ENCODE measurements at regions not wholly inside any gene's neighbourhood (a gene's known extent, or its start where the extent isn't known, plus 50 kb on each side); places are given as distances from the start of the nearest gene placed in this dataset.

DNA sequence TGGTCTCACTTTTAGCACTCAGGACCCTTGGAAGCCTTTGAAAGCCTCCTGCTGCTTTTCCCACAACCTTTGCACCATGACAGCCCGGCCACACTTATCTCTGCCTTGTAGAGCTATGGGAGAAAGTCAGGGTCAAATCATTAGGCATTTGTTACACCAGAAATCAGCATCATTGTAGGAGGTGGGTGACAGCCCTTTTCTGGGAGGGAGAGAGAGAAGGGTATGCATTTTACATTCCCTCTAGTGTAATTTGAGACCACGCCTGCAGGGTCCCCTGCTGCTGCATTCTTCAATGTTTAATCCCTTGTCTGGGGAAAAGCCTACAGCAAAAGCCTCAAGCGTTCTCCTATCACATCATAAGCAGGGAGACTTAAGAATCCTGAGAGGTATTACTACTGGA lies 766.8 kb upstream of the FAM98A start:
- H3K27ac ChIP-seq (ENCODE audit: low read depth, low read length, poor library complexity, severe bottlenecking) = no peak overlapping the region
- no peak for DNase-seq (ENCODE audit: low spot score)
- intact Hi-C loops (cut with micrococcal nuclease; ENCODE audit: unreplicated experiment) = no loop called here
- H3K4me3 ChIP-seq (ENCODE audit: low read depth, low read length, poor library complexity, severe bottlenecking) = no peak overlapping the region
- ChIA-PET CTCF (ENCODE audit: unreplicated experiment) (no interaction called here), POLR2A (no interaction called here)
- no peaks in the 10 kb centered on the region for H3K79me2 ChIP-seq (ENCODE audit: insufficient read depth, low read depth, low read length)
- no peaks in the 10 kb centered on the region for H3K9me2 ChIP-seq (ENCODE audit: insufficient read depth, low read length)
- no peaks in the 10 kb centered on the region for H3K4me1 ChIP-seq (ENCODE audit: insufficient read depth, low read length, poor library complexity, severe bottlenecking)
- H3K4me2 ChIP-seq (ENCODE audit: low read length) = no peak overlapping the region
- no peaks in the 10 kb centered on the region for H4K20me1 ChIP-seq (ENCODE audit: insufficient read depth, low read length)
- H3K9me3 ChIP-seq (ENCODE audit: low read length) = no peaks in the 10 kb centered on the region
- no peak for TF ChIP-seq EZH2phosphoT487 (IDR thresholded peaks at IDR 0.05; ENCODE audit: borderline replicate concordance, low read depth, low read length)
- TF ChIP-seq, protein P1, sequence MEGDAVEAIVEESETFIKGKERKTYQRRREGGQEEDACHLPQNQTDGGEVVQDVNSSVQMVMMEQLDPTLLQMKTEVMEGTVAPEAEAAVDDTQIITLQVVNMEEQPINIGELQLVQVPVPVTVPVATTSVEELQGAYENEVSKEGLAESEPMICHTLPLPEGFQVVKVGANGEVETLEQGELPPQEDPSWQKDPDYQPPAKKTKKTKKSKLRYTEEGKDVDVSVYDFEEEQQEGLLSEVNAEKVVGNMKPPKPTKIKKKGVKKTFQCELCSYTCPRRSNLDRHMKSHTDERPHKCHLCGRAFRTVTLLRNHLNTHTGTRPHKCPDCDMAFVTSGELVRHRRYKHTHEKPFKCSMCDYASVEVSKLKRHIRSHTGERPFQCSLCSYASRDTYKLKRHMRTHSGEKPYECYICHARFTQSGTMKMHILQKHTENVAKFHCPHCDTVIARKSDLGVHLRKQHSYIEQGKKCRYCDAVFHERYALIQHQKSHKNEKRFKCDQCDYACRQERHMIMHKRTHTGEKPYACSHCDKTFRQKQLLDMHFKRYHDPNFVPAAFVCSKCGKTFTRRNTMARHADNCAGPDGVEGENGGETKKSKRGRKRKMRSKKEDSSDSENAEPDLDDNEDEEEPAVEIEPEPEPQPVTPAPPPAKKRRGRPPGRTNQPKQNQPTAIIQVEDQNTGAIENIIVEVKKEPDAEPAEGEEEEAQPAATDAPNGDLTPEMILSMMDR (conservative IDR thresholded peaks at IDR 0.05; ENCODE audit: low read length) = no peak
- H3K36me3 ChIP-seq (ENCODE audit: insufficient read depth, low read length) = no peaks in the 10 kb centered on the region
- H2AFZ ChIP-seq (ENCODE audit: low read length) = no peak overlapping the region
- no TSS peak for BruUV-seq (replicated peaks)

DNA sequence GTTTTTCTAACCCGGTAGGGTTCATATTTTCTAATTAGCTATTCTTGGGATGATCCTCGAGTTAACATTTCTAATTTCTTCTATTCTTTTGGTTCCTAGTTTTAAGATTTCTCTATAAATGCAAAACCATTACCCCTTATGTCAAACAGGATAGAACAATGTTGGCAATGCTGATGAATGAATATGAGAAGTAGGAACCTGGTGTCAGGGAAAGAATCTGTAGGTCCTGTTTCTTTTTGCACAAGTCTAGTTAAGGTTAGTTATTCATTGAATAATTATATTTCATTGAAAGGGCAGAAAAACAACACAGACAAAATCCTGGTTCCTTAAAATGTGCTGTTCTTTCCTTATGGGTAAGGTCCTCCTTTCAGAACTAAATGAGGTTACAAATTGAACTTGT lies 766.4 kb upstream of the FAM98A start:
- no peak overlapping the region for H3K4me3 ChIP-seq (ENCODE audit: low read depth, low read length, poor library complexity, severe bottlenecking)
- BruUV-seq (replicated peaks) = no TSS peak
- CTCF ChIA-PET (ENCODE audit: unreplicated experiment) = no interaction called here
- no peaks in the 10 kb centered on the region for H3K4me1 ChIP-seq (ENCODE audit: insufficient read depth, low read length, poor library complexity, severe bottlenecking)
- no peaks in the 10 kb centered on the region for H3K9me2 ChIP-seq (ENCODE audit: insufficient read depth, low read length)
- no peak for TF ChIP-seq EZH2phosphoT487 (IDR thresholded peaks at IDR 0.05; ENCODE audit: borderline replicate concordance, low read depth, low read length)
- TF ChIP-seq, protein P1 (conservative IDR thresholded peaks at IDR 0.05; ENCODE audit: low read length) = no peak
- H3K79me2 ChIP-seq (ENCODE audit: insufficient read depth, low read depth, low read length) = no peaks in the 10 kb centered on the region
- intact Hi-C loops (cut with micrococcal nuclease; ENCODE audit: unreplicated experiment) = no loop called here
- no peak overlapping the region for H2AFZ ChIP-seq (ENCODE audit: low read length)
- H3K36me3 ChIP-seq (ENCODE audit: insufficient read depth, low read length) = no peaks in the 10 kb centered on the region
- H4K20me1 ChIP-seq (ENCODE audit: insufficient read depth, low read length) = no peaks in the 10 kb centered on the region
- POLR2A ChIA-PET = no interaction called here
- H3K4me2 ChIP-seq (ENCODE audit: low read length) = no peak overlapping the region
- H3K9me3 ChIP-seq (ENCODE audit: low read length) = no peaks in the 10 kb centered on the region
- H3K27ac ChIP-seq (ENCODE audit: low read depth, low read length, poor library complexity, severe bottlenecking) = no peak overlapping the region
- no peak for DNase-seq (ENCODE audit: low spot score)

DNA sequence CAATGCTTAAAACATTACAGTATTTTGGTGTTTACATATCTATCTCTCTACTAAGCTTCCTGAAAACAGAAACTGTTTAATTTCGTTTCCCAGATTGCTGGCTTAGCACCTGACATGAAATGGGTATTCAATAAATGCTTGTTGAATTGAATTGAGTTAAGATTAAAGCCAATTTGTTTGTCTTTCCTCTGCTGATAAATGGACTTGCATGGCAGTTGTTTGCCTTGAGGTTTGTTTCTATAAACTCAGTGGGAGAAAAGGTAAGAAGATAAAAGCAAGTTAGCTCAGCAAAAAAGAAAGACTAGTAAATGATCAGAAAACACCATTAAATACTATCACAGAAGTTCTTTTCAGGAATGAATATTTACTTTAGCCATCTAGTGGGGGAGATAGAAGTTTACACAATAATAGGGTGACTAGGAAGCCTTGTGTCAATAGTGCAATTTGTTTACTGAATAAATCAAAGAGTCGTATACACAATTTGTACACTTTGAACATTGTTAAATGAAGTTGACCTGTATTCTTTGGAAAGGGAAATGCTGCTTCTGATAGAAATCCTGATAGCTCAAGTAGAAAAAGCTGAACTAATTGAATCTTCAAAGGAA lies 754.5 kb upstream of the FAM98A start:
- H3K79me2 ChIP-seq (ENCODE audit: insufficient read depth, low read depth, low read length) = no peaks in the 10 kb centered on the region
- no peak overlapping the region for H3K4me3 ChIP-seq (ENCODE audit: low read depth, low read length, poor library complexity, severe bottlenecking)
- H3K4me2 ChIP-seq (ENCODE audit: low read length) = no peak overlapping the region
- no peaks in the 10 kb centered on the region for H3K36me3 ChIP-seq (ENCODE audit: insufficient read depth, low read length)
- POLR2A ChIA-PET = interaction anchor here (0.6 kb wide), 2 partner anchors 1089 to 1486 kb away, joined by 3 to 4 read pairs; no protein-coding TSS in a partner anchor
- no peaks in the 10 kb centered on the region for H3K4me1 ChIP-seq (ENCODE audit: insufficient read depth, low read length, poor library complexity, severe bottlenecking)
- CTCF ChIA-PET (ENCODE audit: unreplicated experiment) = no interaction called here
- intact Hi-C loops (cut with micrococcal nuclease; ENCODE audit: unreplicated experiment) = no loop called here
- no TSS peak for BruUV-seq (replicated peaks)
- H3K27ac ChIP-seq (ENCODE audit: low read depth, low read length, poor library complexity, severe bottlenecking) = no peak overlapping the region
- H2AFZ ChIP-seq (ENCODE audit: low read length) = no peak overlapping the region
- TF ChIP-seq, protein P1 (conservative IDR thresholded peaks at IDR 0.05; ENCODE audit: low read length) = no peak
- no peak for TF ChIP-seq EZH2phosphoT487 (IDR thresholded peaks at IDR 0.05; ENCODE audit: borderline replicate concordance, low read depth, low read length)
- H3K9me2 ChIP-seq (ENCODE audit: insufficient read depth, low read length) = no peaks in the 10 kb centered on the region
- no peaks in the 10 kb centered on the region for H3K9me3 ChIP-seq (ENCODE audit: low read length)
- DNase-seq (ENCODE audit: low spot score) = no peak
- no peaks in the 10 kb centered on the region for H4K20me1 ChIP-seq (ENCODE audit: insufficient read depth, low read length)

Data from OCI-LY7 (cell line).